Cardiac muscle cell (in vitro differentiated cells and primary cell): ENCODE measurements at regions not wholly inside any gene's neighbourhood (a gene's known extent, or its start where the extent isn't known, plus 50 kb on each side); places are given as distances from the start of the nearest gene placed in this dataset.

Experiments used
- DNase-seq, 2 donors: peaks; one replicate each; pipeline versions ENCODE4 v3.0.0 to v3.0.0-alpha.2; 2010 to 2017; ENCODE audit warnings: low read depth in 1 of 2, low spot score in 1 of 2
- H3K27ac ChIP-seq: fragments of 200-600 bp; sonication (generic); 2 replicates; pipeline ENCODE4 v1.5.1; 2016
- H3K27me3 ChIP-seq: fragments of 200-600 bp; sonication (generic); 2 replicates; pipeline ENCODE4 v1.6.0; 2016; ENCODE audit warnings: control low read depth
- H3K36me3 ChIP-seq: fragments of 200-600 bp; sonication (generic); 2 replicates; pipeline ENCODE4 v1.5.1; 2016; ENCODE audit warnings: control low read depth
- H3K4me1 ChIP-seq: fragments of 200-600 bp; sonication (generic); 2 replicates; pipeline ENCODE4 v1.8.1; 2017; ENCODE audit warnings: low read depth, mild to moderate bottlenecking, mixed run types
- H3K4me3 ChIP-seq: fragments of 200-600 bp; sonication (generic); 2 replicates; pipeline ENCODE4 v1.5.1; 2016; ENCODE audit warnings: mild to moderate bottlenecking
- H3K9me3 ChIP-seq: fragments of 200-600 bp; sonication (generic); 2 replicates; pipeline ENCODE4 v1.5.1; 2017; ENCODE audit warnings: low read depth, mild to moderate bottlenecking, control low read depth
- CTCF ChIP-seq: IDR thresholded peaks from 2 replicates; pipeline ENCODE4 v1.5.1; 2012; ENCODE audit warnings: low read depth, mild to moderate bottlenecking, low read length

- Histone ChIP-seq H3K4me1 (peaks cover 24% of the 10 kb centered on the region), H3K36me3 (no peaks in the 10 kb centered on the region), H3K9me3 (no peaks in the 10 kb centered on the region), H3K27me3 (peaks cover 4% of the 10 kb centered on the region), H3K4me3 (no peak overlapping the region), H3K27ac (no peak overlapping the region)
- no peak for DNase-seq
- TF ChIP-seq CTCF: no peak
Observed at GRCh38 chr15:70340494-70340870, 242.8 kb upstream of the TLE3 start.

- Histone ChIP-seq H3K27ac (no peak overlapping the region), H3K4me3 (no peak overlapping the region), H3K9me3 (no peaks in the 10 kb centered on the region), H3K27me3 (peaks cover 4% of the 10 kb centered on the region), H3K36me3 (no peaks in the 10 kb centered on the region), H3K4me1 (peaks cover 21% of the 10 kb centered on the region)
- TF ChIP-seq CTCF: no peak
- peak in 1 of 2 donors; percentile 56 for DNase-seq
Observed at GRCh38 chr15:70339571-70340493, 242.1 kb upstream of the TLE3 start.

GRCh38 chr15:70337277-70338186 lies 239.8 kb upstream of the TLE3 start:
- no peak for TF ChIP-seq CTCF
- peak; percentile 22 to 52 for DNase-seq
- no peak overlapping the region for H3K27ac ChIP-seq
- H3K4me3 ChIP-seq: no peak overlapping the region
- H3K9me3 ChIP-seq: no peaks in the 10 kb centered on the region
- peaks cover 4% of the 10 kb centered on the region for H3K27me3 ChIP-seq
- peaks cover 5% of the 10 kb centered on the region for H3K4me1 ChIP-seq
- no peaks in the 10 kb centered on the region for H3K36me3 ChIP-seq

- no peaks in the 10 kb centered on the region for H3K27me3 ChIP-seq
- no peak for TF ChIP-seq CTCF
- H3K9me3 ChIP-seq: no peaks in the 10 kb centered on the region
- H3K4me3 ChIP-seq: no peak overlapping the region
- DNase-seq: no peak
- no peak overlapping the region for H3K27ac ChIP-seq
- no peaks in the 10 kb centered on the region for H3K36me3 ChIP-seq
- H3K4me1 ChIP-seq: peaks cover 5% of the 10 kb centered on the region
Observed at GRCh38 chr15:70336425-70337009, 238.8 kb upstream of the TLE3 start.

GRCh38 chr15:70334286-70334685 lies 236.6 kb upstream of the TLE3 start:
- Histone ChIP-seq H3K27me3 (no peaks in the 10 kb centered on the region), H3K9me3 (no peaks in the 10 kb centered on the region), H3K36me3 (no peaks in the 10 kb centered on the region), H3K27ac (no peak overlapping the region), H3K4me1 (peaks cover 5% of the 10 kb centered on the region), H3K4me3 (no peak overlapping the region)
- no peak for DNase-seq
- TF ChIP-seq CTCF: no peak
